RWPE2 (cell line): ENCODE measurements at regions not wholly inside any gene's neighbourhood (a gene's known extent, or its start where the extent isn't known, plus 50 kb on each side); places are given as distances from the start of the nearest gene placed in this dataset.

Experiments
- ATAC-seq: fragments of 200-7000 bp; cut with Tn5 transposase; 3 replicates; pipeline ENCODE4 v1.9.1; 2021; ENCODE audit warnings: low read depth
- DNase-seq: peaks from one replicate; pipeline ENCODE4 v3.0.0-alpha.2; 2020; ENCODE audit warnings: low spot score
- H3K27ac ChIP-seq: fragments of 450-650 bp; 2 replicates; pipeline ENCODE4 v1.5.1; 2017; ENCODE audit warnings: mild to moderate bottlenecking; ENCODE audit not compliant: poor library complexity, severe bottlenecking
- H3K27me3 ChIP-seq: fragments of 250-450 bp; sonication (Bioruptor Pico); 2 replicates; pipeline ENCODE4 v1.5.1; 2021; ENCODE audit warnings: mild to moderate bottlenecking, moderate library complexity; ENCODE audit not compliant: insufficient read depth, poor library complexity, severe bottlenecking
- H3K36me3 ChIP-seq: fragments of 250-450 bp; sonication (Bioruptor Pico); 2 replicates; pipeline ENCODE4 v1.5.1; 2020; ENCODE audit warnings: low read depth, mild to moderate bottlenecking, moderate library complexity
- H3K4me1 ChIP-seq: fragments of 250-450 bp; sonication (Bioruptor Pico); 2 replicates; pipeline ENCODE4 v1.5.1; 2021; ENCODE audit warnings: mild to moderate bottlenecking, moderate library complexity; ENCODE audit not compliant: insufficient read depth, poor library complexity, severe bottlenecking
- H3K4me3 ChIP-seq: fragments of 250-450 bp; sonication (Bioruptor Pico); 2 replicates; pipeline ENCODE4 v1.5.1; 2021; ENCODE audit warnings: mild to moderate bottlenecking, moderate library complexity; ENCODE audit not compliant: severe bottlenecking
- H3K9me3 ChIP-seq: fragments of 250-450 bp; sonication (Bioruptor Pico); 2 replicates; pipeline ENCODE4 v1.5.1; 2021; ENCODE audit warnings: mild to moderate bottlenecking, moderate library complexity; ENCODE audit not compliant: severe bottlenecking
- TF ChIP-seq, protein P1 (sequence below): fragments of 450-650 bp; IDR thresholded peaks from one replicate; pipeline ENCODE4 v1.5.1; 2017; ENCODE audit warnings: mild to moderate bottlenecking, moderate library complexity; ENCODE audit not compliant: poor library complexity, severe bottlenecking

DNA sequence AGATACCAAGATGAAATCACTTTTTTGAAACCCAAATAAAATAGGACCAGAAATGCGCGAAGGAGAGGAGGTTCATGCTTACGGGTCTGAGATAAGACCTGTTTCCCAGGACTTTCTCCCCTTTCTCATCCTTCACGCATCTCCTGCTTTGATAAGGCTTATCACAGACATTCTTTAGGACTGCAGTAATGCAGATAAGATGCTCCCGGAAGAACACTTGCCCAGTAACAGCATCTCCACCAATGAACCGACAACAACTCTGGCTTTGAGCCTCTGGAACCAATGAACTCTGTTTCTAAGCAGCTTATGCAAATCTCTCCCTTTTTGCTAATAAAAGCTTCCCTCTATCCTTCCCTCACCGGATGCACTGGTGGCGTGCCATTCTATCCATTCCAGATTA lies 783.4 kb upstream of the ARGLU1 start:
- Histone ChIP-seq H3K36me3 (no peaks in the 10 kb centered on the region), H3K4me1 (no peaks in the 10 kb centered on the region), H3K27me3 (no peaks in the 10 kb centered on the region), H3K9me3 (no peaks in the 10 kb centered on the region), H3K4me3 (no peak overlapping the region), H3K27ac (no peak overlapping the region)
- ATAC-seq (no peak), DNase-seq (no peak)
- TF ChIP-seq, protein P1, sequence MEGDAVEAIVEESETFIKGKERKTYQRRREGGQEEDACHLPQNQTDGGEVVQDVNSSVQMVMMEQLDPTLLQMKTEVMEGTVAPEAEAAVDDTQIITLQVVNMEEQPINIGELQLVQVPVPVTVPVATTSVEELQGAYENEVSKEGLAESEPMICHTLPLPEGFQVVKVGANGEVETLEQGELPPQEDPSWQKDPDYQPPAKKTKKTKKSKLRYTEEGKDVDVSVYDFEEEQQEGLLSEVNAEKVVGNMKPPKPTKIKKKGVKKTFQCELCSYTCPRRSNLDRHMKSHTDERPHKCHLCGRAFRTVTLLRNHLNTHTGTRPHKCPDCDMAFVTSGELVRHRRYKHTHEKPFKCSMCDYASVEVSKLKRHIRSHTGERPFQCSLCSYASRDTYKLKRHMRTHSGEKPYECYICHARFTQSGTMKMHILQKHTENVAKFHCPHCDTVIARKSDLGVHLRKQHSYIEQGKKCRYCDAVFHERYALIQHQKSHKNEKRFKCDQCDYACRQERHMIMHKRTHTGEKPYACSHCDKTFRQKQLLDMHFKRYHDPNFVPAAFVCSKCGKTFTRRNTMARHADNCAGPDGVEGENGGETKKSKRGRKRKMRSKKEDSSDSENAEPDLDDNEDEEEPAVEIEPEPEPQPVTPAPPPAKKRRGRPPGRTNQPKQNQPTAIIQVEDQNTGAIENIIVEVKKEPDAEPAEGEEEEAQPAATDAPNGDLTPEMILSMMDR: no peak

DNA sequence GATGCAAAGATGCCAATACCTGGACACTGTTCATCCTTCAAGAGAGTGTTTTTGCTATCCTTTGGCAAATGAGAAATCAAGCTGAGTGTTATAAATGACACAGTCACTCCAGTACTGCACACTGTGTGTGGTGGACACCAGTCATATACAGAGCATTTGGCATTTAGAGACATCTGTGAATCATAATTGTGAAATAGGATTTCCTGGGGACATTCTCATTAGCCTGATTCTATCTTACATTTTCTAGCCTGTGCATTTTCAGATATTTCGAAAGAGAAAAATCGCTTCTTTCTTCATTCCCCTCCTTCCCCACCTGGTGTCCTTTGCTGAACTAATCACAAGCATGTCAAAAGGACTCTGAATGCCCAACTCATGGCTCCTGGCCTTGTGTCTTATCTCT lies 781.0 kb upstream of the ARGLU1 start:
- Histone ChIP-seq H3K9me3 (no peaks in the 10 kb centered on the region), H3K36me3 (no peaks in the 10 kb centered on the region), H3K4me3 (no peak overlapping the region), H3K27me3 (no peaks in the 10 kb centered on the region), H3K27ac (no peak overlapping the region), H3K4me1 (no peaks in the 10 kb centered on the region)
- ATAC-seq: peak; percentile 35; the same call in 2 of the 3 replicates
- DNase-seq: no peak
- TF ChIP-seq, protein P1: no peak

DNA sequence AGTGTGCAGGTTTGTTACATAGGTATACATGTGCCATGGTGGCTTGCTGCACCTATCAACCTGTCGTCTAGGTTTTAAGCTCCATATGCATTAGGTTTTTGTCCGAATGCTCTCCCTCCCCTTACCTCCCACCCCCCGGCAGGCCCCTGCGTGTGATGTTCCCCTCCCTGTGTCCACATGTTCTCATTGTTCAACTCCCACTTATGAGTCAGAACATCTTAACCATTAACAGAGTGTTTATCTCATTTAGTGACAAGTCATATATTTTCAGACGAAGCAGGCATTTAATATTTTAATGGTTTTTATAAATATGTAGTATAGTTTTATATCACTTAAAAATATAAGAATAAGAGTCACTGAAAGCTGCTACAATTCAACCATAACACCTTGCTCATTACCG lies 780.5 kb upstream of the ARGLU1 start:
- ATAC-seq: no peak
- DNase-seq: no peak
- Histone ChIP-seq H3K9me3 (no peaks in the 10 kb centered on the region), H3K27me3 (no peaks in the 10 kb centered on the region), H3K4me3 (no peak overlapping the region), H3K27ac (no peak overlapping the region), H3K36me3 (no peaks in the 10 kb centered on the region), H3K4me1 (no peaks in the 10 kb centered on the region)
- TF ChIP-seq, protein P1: no peak

DNA sequence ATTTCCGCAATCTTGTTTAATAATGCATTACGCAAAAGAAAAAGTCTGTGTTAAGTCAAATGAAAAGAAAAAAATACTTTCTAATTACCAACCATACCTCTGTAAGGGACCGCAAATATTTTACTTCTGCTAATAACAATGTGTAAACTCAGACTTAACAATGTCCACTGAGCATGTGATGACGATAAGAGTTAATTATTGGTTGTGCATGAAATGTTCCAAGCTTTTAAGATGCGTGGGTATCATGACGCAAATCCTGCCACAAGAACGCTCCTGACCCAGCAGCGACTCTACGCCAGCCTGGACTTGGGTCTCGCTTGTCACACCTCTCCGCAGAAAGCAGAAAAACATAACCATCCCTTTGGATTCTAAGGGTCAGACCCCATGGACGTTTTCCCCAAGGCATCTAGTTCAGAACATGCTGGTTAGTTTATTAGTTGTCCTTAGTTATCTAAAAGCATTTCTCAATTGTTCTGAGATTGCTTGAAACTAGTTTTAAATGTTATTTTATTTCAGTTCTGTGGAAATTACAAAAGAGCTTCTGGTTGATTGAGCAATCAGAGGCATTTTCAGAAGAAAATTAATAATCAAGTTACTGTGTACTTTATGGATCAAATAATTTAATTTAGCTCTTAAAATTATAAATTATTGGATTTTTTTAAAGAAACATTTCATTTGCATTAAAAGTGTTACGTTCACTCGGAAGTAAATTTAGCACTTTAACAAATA lies 779.9 kb upstream of the ARGLU1 start:
- no peaks in the 10 kb centered on the region for H3K36me3 ChIP-seq
- no peaks in the 10 kb centered on the region for H3K9me3 ChIP-seq
- no peak overlapping the region for H3K27ac ChIP-seq
- ATAC-seq (no peak), DNase-seq (no peak)
- H3K27me3 ChIP-seq: no peaks in the 10 kb centered on the region
- no peak overlapping the region for H3K4me3 ChIP-seq
- TF ChIP-seq, protein P1: no peak
- no peaks in the 10 kb centered on the region for H3K4me1 ChIP-seq

DNA sequence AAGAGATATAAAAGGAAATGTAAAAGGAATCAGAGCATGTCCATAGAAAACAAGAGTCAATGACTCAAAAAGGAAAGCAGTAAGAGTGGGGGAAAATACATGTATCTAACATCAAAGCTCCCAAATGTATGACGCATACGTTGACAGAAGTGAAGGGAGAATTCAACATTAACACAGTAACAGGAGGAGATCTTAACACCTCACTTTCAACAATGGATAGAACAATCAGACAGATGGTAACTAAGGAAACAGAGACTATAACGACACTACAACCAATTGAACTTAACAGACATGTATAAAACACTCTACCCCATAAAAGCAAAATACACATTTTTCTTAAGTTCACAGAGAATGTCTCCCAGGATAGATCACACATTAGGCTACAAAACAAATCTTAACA lies 774.8 kb upstream of the ARGLU1 start:
- H3K36me3 ChIP-seq: no peaks in the 10 kb centered on the region
- no peaks in the 10 kb centered on the region for H3K9me3 ChIP-seq
- DNase-seq: no peak
- no peaks in the 10 kb centered on the region for H3K27me3 ChIP-seq
- H3K4me1 ChIP-seq: no peaks in the 10 kb centered on the region
- ATAC-seq: no peak
- no peak overlapping the region for H3K27ac ChIP-seq
- TF ChIP-seq, protein P1: no peak
- no peak overlapping the region for H3K4me3 ChIP-seq
